ENCODE measurements at regions not wholly inside any gene's neighbourhood (a gene's known extent, or its start where the extent isn't known, plus 50 kb on each side); places are given as distances from the start of the nearest gene placed in this dataset.

GRCh38 chr2:203789618-203790017, 78.0 kb upstream of the CTLA4 start:
- no peak for DNase-seq

- DNase-seq, result no peak
These were observed 77.3 kb upstream of the CTLA4 start for GRCh38 chr2:203790134-203790852.

- no peak for DNase-seq
These were observed 71.1 kb upstream of the CTLA4 start for GRCh38 chr2:203796248-203797010.

GRCh38 chr2:203797276-203797675, 70.3 kb upstream of the CTLA4 start:
- DNase-seq, result no peak

- no peak for DNase-seq
These were observed 69.9 kb upstream of the CTLA4 start for GRCh38 chr2:203797712-203798111.

- no peak for DNase-seq
These were observed 69.1 kb upstream of the CTLA4 start for GRCh38 chr2:203798296-203799087.

GRCh38 chr2:203799908-203800307, 67.7 kb upstream of the CTLA4 start:
- DNase-seq, result no peak

- no peak for DNase-seq
These were observed 66.8 kb upstream of the CTLA4 start for GRCh38 chr2:203800783-203801182.

- DNase-seq, result no peak
These were observed 65.1 kb upstream of the CTLA4 start for GRCh38 chr2:203802342-203803052.

- no peak for DNase-seq
These were observed 64.5 kb upstream of the CTLA4 start for GRCh38 chr2:203803053-203803429.

- DNase-seq, result no peak
These were observed 63.5 kb upstream of the CTLA4 start for GRCh38 chr2:203804070-203804469.

GRCh38 chr2:203804764-203805485, 62.6 kb upstream of the CTLA4 start:
- no peak for DNase-seq

GRCh38 chr2:203805486-203805838, 62.1 kb upstream of the CTLA4 start:
- DNase-seq, result no peak

GRCh38 chr2:203806761-203807160, 60.8 kb upstream of the CTLA4 start:
- DNase-seq, result no peak

- no peak for DNase-seq
These were observed 59.4 kb upstream of the CTLA4 start for GRCh38 chr2:203808046-203808750.

- DNase-seq, result no peak
These were observed 58.5 kb upstream of the CTLA4 start for GRCh38 chr2:203809084-203809521.

- no peak for DNase-seq
These were observed 57.5 kb upstream of the CTLA4 start for GRCh38 chr2:203809991-203810510.

- peak; percentile 47 for DNase-seq
These were observed 55.9 kb upstream of the CTLA4 start for GRCh38 chr2:203811491-203812221.

GRCh38 chr2:203812294-203813221, 55.0 kb upstream of the CTLA4 start:
- no peak for DNase-seq

GRCh38 chr2:203813684-203814083, 53.9 kb upstream of the CTLA4 start:
- no peak for DNase-seq
